Liver (tissue), 8 donors: ENCODE measurements at regions not wholly inside any gene's neighbourhood (a gene's known extent, or its start where the extent isn't known, plus 50 kb on each side); places are given as distances from the start of the nearest gene placed in this dataset.

ENCODE experiments used
- DNase-seq: peaks from one replicate; pipeline ENCODE4 v3.0.0-alpha.2; 2017; ENCODE audit warnings: low spot score
- H3K27ac ChIP-seq, 2 donors: one replicate each; pipeline ENCODE4 v1.7.0; 2013; ENCODE audit warnings: inconsistent platforms in 2 of 2, low read length in 2 of 2, control low read depth in 1 of 2, low read depth in 1 of 2, mild to moderate bottlenecking in 1 of 2
- H3K27me3 ChIP-seq, 4 donors: one replicate each; pipeline versions ENCODE4 v1.6.1 to v1.7.0; 2013; ENCODE audit warnings: low read length in 3 of 4, inconsistent platforms in 1 of 4, mild to moderate bottlenecking in 1 of 4, moderate library complexity in 1 of 4; ENCODE audit not compliant: control insufficient read depth in 4 of 4, insufficient read depth in 4 of 4
- H3K36me3 ChIP-seq, 4 donors: one replicate each; pipeline versions ENCODE4 v1.6.1 to v1.7.0; 2013; ENCODE audit warnings: low read length in 3 of 4, mild to moderate bottlenecking in 3 of 4, low read depth in 1 of 4, moderate library complexity in 1 of 4; ENCODE audit not compliant: control insufficient read depth in 4 of 4, insufficient read depth in 3 of 4
- H3K4me1 ChIP-seq, 4 donors: one replicate each; pipeline versions ENCODE4 v1.6.1 to v1.7.0; 2013; ENCODE audit warnings: low read length in 3 of 4, mild to moderate bottlenecking in 3 of 4, moderate library complexity in 1 of 4; ENCODE audit not compliant: control insufficient read depth in 4 of 4, insufficient read depth in 4 of 4
- H3K4me3 ChIP-seq, 3 donors: one replicate each; pipeline versions ENCODE4 v1.6.1 to v1.7.0; 2013; ENCODE audit warnings: low read length in 3 of 3, control low read depth in 1 of 3, low read depth in 1 of 3, mild to moderate bottlenecking in 1 of 3
- H3K9ac ChIP-seq, 2 donors: one replicate each; pipeline ENCODE4 v1.7.0; 2013; ENCODE audit warnings: low read length in 2 of 2, mild to moderate bottlenecking in 2 of 2, moderate library complexity in 2 of 2, control low read depth in 1 of 2, low read depth in 1 of 2
- H3K9me3 ChIP-seq, 4 donors: one replicate each; pipeline versions ENCODE4 v1.6.1 to v1.7.0; 2013; ENCODE audit warnings: low read length in 3 of 4; ENCODE audit not compliant: control insufficient read depth in 4 of 4
- FOXA1 ChIP-seq: IDR thresholded peaks from 2 replicates; pipeline ENCODE4 v1.6.1; 2016; ENCODE audit warnings: antibody characterized with exemption
- FOXA2 ChIP-seq: IDR thresholded peaks from 2 replicates; pipeline ENCODE4 v1.6.1; 2016; ENCODE audit warnings: antibody characterized with exemption
- HNF4A ChIP-seq, 2 donors: conservative IDR thresholded peaks; 2 replicates each; pipeline ENCODE4 v1.6.1; 2016; ENCODE audit warnings: antibody characterized with exemption in 2 of 2, mild to moderate bottlenecking in 2 of 2
- HNF4G ChIP-seq: IDR thresholded peaks from 2 replicates; pipeline ENCODE4 v1.6.1; 2016; ENCODE audit warnings: antibody characterized with exemption
- NR2F2 ChIP-seq: IDR thresholded peaks from 2 replicates; pipeline ENCODE4 v1.6.1; 2016; ENCODE audit warnings: antibody characterized with exemption
- RAD21 ChIP-seq, 2 donors: IDR thresholded peaks; 2 replicates each; pipeline ENCODE4 v1.6.1; 2016; ENCODE audit warnings: antibody characterized with exemption in 2 of 2, mild to moderate bottlenecking in 2 of 2
- SP1 ChIP-seq: IDR thresholded peaks from 2 replicates; pipeline ENCODE4 v1.6.1; 2018; ENCODE audit warnings: antibody characterized with exemption, mild to moderate bottlenecking
- YY1 ChIP-seq: IDR thresholded peaks from 2 replicates; pipeline ENCODE4 v1.6.1; 2016; ENCODE audit warnings: antibody characterized with exemption, mild to moderate bottlenecking
- WGBS: extraction: QIAGEN DNeasy Blood & Tissue Kit; methylation state at CpG from one replicate; pipeline ENCODE4 v1.1.7; 2013; 5-methylcytosine and 5-hydroxymethylcytosine counted together
- TF ChIP-seq, protein P1 (sequence below): fragments of 150-350 bp; IDR thresholded peaks from 2 replicates; pipeline ENCODE4 v1.5.1; 2017; ENCODE audit warnings: improper control_type of control experiment, low read depth, low read length; ENCODE audit not compliant: missing input control
- TF ChIP-seq, protein P2 (sequence below): IDR thresholded peaks from 2 replicates; pipeline ENCODE4 v1.6.1; 2016; ENCODE audit warnings: antibody characterized with exemption, mild to moderate bottlenecking
- TF ChIP-seq, protein P3 (sequence below): IDR thresholded peaks from 2 replicates; pipeline ENCODE4 v1.6.1; 2016; ENCODE audit warnings: antibody characterized with exemption
- donor health status: healthy.
- donor health status: healthy.
- donor health status: healthy.
- donor health status: healthy.
- donor health status: healthy.

DNA sequence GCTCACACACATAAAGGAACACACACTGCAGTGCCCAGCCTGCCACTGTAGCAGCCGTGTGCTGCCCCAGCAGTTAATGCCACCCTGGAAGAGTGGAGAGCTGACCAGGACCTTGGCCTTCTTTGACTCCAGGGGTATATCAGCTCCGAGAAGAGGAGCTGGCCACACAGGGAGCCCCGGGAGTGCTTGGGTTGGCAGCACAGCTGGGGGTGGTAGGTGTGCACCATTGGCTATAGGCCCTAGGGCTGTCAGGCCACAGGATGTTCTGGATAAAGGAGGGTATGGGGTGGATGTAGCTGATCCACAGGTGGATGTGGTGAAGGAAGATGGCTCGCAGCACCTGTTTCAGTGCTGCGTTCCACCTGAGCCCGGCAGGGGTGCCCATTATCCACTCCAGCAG is 640.5 kb downstream of the PLPP3 start:
- TF ChIP-seq HNF4A (conservative IDR thresholded peaks at IDR 0.05) (no peak), FOXA1 (no peak)
- TF ChIP-seq, protein P1, sequence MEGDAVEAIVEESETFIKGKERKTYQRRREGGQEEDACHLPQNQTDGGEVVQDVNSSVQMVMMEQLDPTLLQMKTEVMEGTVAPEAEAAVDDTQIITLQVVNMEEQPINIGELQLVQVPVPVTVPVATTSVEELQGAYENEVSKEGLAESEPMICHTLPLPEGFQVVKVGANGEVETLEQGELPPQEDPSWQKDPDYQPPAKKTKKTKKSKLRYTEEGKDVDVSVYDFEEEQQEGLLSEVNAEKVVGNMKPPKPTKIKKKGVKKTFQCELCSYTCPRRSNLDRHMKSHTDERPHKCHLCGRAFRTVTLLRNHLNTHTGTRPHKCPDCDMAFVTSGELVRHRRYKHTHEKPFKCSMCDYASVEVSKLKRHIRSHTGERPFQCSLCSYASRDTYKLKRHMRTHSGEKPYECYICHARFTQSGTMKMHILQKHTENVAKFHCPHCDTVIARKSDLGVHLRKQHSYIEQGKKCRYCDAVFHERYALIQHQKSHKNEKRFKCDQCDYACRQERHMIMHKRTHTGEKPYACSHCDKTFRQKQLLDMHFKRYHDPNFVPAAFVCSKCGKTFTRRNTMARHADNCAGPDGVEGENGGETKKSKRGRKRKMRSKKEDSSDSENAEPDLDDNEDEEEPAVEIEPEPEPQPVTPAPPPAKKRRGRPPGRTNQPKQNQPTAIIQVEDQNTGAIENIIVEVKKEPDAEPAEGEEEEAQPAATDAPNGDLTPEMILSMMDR = no peak
- H3K9ac ChIP-seq = no peak overlapping the region

DNA sequence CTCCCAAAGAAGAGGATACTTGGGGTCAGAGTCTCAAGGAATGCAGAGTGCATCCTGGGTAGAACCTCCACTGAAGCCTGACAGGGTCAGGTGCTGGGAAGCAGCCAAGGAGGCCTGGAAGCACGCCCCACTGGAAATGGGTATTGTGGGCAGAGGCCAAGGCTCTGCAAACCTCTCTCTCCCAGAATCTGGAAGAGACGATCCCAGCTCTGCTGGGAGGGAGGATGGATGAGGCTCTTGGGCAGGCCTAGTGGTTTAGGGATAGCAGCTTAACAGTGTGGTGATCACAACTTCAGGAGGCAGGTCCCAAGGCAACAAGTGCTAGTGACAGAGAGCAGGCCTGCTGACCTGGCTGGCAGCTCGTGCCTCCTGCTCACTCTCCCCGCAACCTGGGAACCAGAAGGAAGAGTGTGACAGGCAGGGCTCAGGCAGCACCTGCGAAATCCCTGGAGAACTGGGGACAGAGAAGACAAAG is 641.0 kb downstream of the PLPP3 start:
- H3K9me3 ChIP-seq = no peaks in the 10 kb centered on the region
- no peaks in the 10 kb centered on the region for H3K36me3 ChIP-seq
- no peak overlapping the region for H3K27ac ChIP-seq
- H3K9ac ChIP-seq = no peak overlapping the region
- WGBS = 89% methylated on average over 5 of the region's 5 CpGs
- no peak for DNase-seq
- TF ChIP-seq, protein P2, sequence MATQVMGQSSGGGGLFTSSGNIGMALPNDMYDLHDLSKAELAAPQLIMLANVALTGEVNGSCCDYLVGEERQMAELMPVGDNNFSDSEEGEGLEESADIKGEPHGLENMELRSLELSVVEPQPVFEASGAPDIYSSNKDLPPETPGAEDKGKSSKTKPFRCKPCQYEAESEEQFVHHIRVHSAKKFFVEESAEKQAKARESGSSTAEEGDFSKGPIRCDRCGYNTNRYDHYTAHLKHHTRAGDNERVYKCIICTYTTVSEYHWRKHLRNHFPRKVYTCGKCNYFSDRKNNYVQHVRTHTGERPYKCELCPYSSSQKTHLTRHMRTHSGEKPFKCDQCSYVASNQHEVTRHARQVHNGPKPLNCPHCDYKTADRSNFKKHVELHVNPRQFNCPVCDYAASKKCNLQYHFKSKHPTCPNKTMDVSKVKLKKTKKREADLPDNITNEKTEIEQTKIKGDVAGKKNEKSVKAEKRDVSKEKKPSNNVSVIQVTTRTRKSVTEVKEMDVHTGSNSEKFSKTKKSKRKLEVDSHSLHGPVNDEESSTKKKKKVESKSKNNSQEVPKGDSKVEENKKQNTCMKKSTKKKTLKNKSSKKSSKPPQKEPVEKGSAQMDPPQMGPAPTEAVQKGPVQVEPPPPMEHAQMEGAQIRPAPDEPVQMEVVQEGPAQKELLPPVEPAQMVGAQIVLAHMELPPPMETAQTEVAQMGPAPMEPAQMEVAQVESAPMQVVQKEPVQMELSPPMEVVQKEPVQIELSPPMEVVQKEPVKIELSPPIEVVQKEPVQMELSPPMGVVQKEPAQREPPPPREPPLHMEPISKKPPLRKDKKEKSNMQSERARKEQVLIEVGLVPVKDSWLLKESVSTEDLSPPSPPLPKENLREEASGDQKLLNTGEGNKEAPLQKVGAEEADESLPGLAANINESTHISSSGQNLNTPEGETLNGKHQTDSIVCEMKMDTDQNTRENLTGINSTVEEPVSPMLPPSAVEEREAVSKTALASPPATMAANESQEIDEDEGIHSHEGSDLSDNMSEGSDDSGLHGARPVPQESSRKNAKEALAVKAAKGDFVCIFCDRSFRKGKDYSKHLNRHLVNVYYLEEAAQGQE = no peak
- no peak for TF ChIP-seq FOXA2
- no peak for TF ChIP-seq HNF4G
- TF ChIP-seq, protein P1 = no peak
- TF ChIP-seq YY1 = no peak
- TF ChIP-seq NR2F2 = no peak
- TF ChIP-seq, protein P3, sequence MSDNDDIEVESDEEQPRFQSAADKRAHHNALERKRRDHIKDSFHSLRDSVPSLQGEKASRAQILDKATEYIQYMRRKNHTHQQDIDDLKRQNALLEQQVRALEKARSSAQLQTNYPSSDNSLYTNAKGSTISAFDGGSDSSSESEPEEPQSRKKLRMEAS = no peak
- TF ChIP-seq RAD21 (IDR thresholded peaks at IDR 0.05) = no peak
- no peak for TF ChIP-seq SP1
- no peaks in the 10 kb centered on the region for H3K4me1 ChIP-seq
- no peak overlapping the region for H3K4me3 ChIP-seq
- no peaks in the 10 kb centered on the region for H3K27me3 ChIP-seq

More for the DNA sequence above, 640.5 kb downstream of the PLPP3 start:
- no peak for DNase-seq
- H3K27ac ChIP-seq = no peak overlapping the region
- H3K9me3 ChIP-seq = no peaks in the 10 kb centered on the region
- no peaks in the 10 kb centered on the region for H3K4me1 ChIP-seq
- no peak overlapping the region for H3K4me3 ChIP-seq
- H3K36me3 ChIP-seq = no peaks in the 10 kb centered on the region
- WGBS = 93% methylated on average over 6 of the region's 6 CpGs
- H3K27me3 ChIP-seq = no peaks in the 10 kb centered on the region
